Mesenchymal stem cell (in vitro differentiated cells and primary cell): ENCODE measurements at regions not wholly inside any gene's neighbourhood (a gene's known extent, or its start where the extent isn't known, plus 50 kb on each side); places are given as distances from the start of the nearest gene placed in this dataset.

Source experiments
- DNase-seq: peaks from one replicate; pipeline ENCODE4 v3.0.0-alpha.2; 2013
- H2AFZ ChIP-seq: one replicate; pipeline ENCODE4 v1.6.1; 2013; ENCODE audit warnings: low read depth, mild to moderate bottlenecking, control low read depth, inconsistent platforms, low read length, moderate library complexity
- H2AK5ac ChIP-seq: 2 replicates; pipeline ENCODE4 v1.6.1; 2013; ENCODE audit warnings: low read length, moderate library complexity, mild to moderate bottlenecking, inconsistent platforms; ENCODE audit not compliant: severe bottlenecking
- H2BK120ac ChIP-seq: one replicate; pipeline ENCODE4 v1.6.1; 2013; ENCODE audit warnings: low read depth, mild to moderate bottlenecking, inconsistent platforms, low read length, moderate library complexity
- H2BK12ac ChIP-seq, 2 experiments: one replicate each; pipeline ENCODE4 v1.6.1; 2013; ENCODE audit warnings: inconsistent platforms in 2 of 2, low read length in 2 of 2, mild to moderate bottlenecking in 2 of 2, moderate library complexity in 2 of 2, control low read depth in 1 of 2
- H2BK15ac ChIP-seq: one replicate; pipeline ENCODE4 v1.6.1; 2013; ENCODE audit warnings: mild to moderate bottlenecking, low read depth, inconsistent platforms; ENCODE audit not compliant: poor library complexity, severe bottlenecking
- H2BK5ac ChIP-seq: 2 replicates; pipeline ENCODE4 v1.6.1; 2013; ENCODE audit warnings: low read depth, mild to moderate bottlenecking, low read length, control low read depth, inconsistent platforms; ENCODE audit not compliant: poor library complexity, severe bottlenecking
- H3K14ac ChIP-seq, 2 experiments: one replicate each; pipeline ENCODE4 v1.6.1; 2013; ENCODE audit warnings: inconsistent platforms in 2 of 2, low read length in 2 of 2, control low read depth in 1 of 2, mild to moderate bottlenecking in 1 of 2, moderate library complexity in 1 of 2
- H3K18ac ChIP-seq, 2 experiments: one replicate each; pipeline ENCODE4 v1.6.1; 2013; ENCODE audit warnings: inconsistent platforms in 2 of 2, low read length in 2 of 2, control low read depth in 1 of 2, low read depth in 1 of 2, mild to moderate bottlenecking in 1 of 2
- H3K23ac ChIP-seq, 2 experiments: one replicate each; pipeline ENCODE4 v1.6.1; 2013; ENCODE audit warnings: inconsistent platforms in 2 of 2, low read length in 2 of 2, mild to moderate bottlenecking in 2 of 2, moderate library complexity in 2 of 2, control low read depth in 1 of 2
- H3K27ac ChIP-seq: 2 replicates; pipeline ENCODE4 v1.5.1; 2013; ENCODE audit warnings: mild to moderate bottlenecking, moderate library complexity, low read length, control low read depth, inconsistent platforms; ENCODE audit not compliant: poor library complexity, severe bottlenecking
- H3K27me3 ChIP-seq, 2 experiments: 2 replicates each; pipeline versions ENCODE4 v1.6.1 to v1.7.0; 2013; ENCODE audit warnings: low read length in 2 of 2, mild to moderate bottlenecking in 2 of 2, moderate library complexity in 2 of 2, control low read depth in 1 of 2, inconsistent platforms in 1 of 2; ENCODE audit not compliant: control insufficient read depth in 1 of 2, insufficient read depth in 1 of 2
- H3K36me3 ChIP-seq, 2 experiments: 2 replicates each; pipeline versions ENCODE4 v1.6.1 to v1.7.0; 2013; ENCODE audit warnings: low read length in 2 of 2, control low read depth in 1 of 2, inconsistent platforms in 1 of 2, low read depth in 1 of 2, mild to moderate bottlenecking in 1 of 2; ENCODE audit not compliant: insufficient read depth in 2 of 2, control insufficient read depth in 1 of 2
- H3K4ac ChIP-seq, 2 experiments: one replicate each; pipeline ENCODE4 v1.6.1; 2013; ENCODE audit warnings: inconsistent platforms in 2 of 2, low read length in 2 of 2, mild to moderate bottlenecking in 2 of 2, moderate library complexity in 2 of 2, control low read depth in 1 of 2, low read depth in 1 of 2
- H3K4me1 ChIP-seq: 2 replicates; pipeline ENCODE4 v1.6.1; 2013; ENCODE audit warnings: low read depth, low read length, control low read depth; ENCODE audit not compliant: control insufficient read depth, insufficient read depth
- H3K4me2 ChIP-seq: 2 replicates; pipeline ENCODE4 v1.6.1; 2013; ENCODE audit warnings: low read length, mild to moderate bottlenecking, inconsistent platforms; ENCODE audit not compliant: poor library complexity, severe bottlenecking
- H3K4me3 ChIP-seq, 2 experiments: 2 replicates each; pipeline versions ENCODE4 v1.5.1 to v1.7.0; 2013; ENCODE audit warnings: low read length in 2 of 2, mild to moderate bottlenecking in 2 of 2, control low read depth in 1 of 2, low read depth in 1 of 2; ENCODE audit not compliant: insufficient read depth in 1 of 2
- H3K79me1 ChIP-seq: replicated peaks from 2 replicates; pipeline ENCODE4 v1.6.1; 2013; ENCODE audit warnings: mild to moderate bottlenecking, control low read depth, low read length, inconsistent platforms; ENCODE audit not compliant: poor library complexity, severe bottlenecking
- H3K9ac ChIP-seq: 2 replicates; pipeline ENCODE4 v1.7.0; 2013; ENCODE audit warnings: mild to moderate bottlenecking, low read length, moderate library complexity
- H3K9me3 ChIP-seq: 2 replicates; pipeline ENCODE4 v1.7.0; 2013; ENCODE audit warnings: mild to moderate bottlenecking, low read length; ENCODE audit not compliant: control insufficient read depth
- H4K8ac ChIP-seq: one replicate; pipeline ENCODE4 v1.6.1; 2013; ENCODE audit warnings: inconsistent platforms, mild to moderate bottlenecking, low read length, moderate library complexity
- H4K91ac ChIP-seq: one replicate; pipeline ENCODE4 v1.6.1; 2013; ENCODE audit warnings: mild to moderate bottlenecking, low read length, inconsistent platforms
- WGBS: methylation state at CpG from one replicate; pipeline ENCODE4 v1.1.7; 2013; ENCODE audit warnings: mixed read lengths; 5-methylcytosine and 5-hydroxymethylcytosine counted together

- peaks cover 0 to 20% of the 10 kb centered on the region in 2 experiments for H3K27me3 ChIP-seq
- no peaks in the 10 kb centered on the region for H3K36me3 ChIP-seq
- H3K9me3 ChIP-seq = no peaks in the 10 kb centered on the region
- H3K18ac ChIP-seq = no peak overlapping the region
- no peak overlapping the region for H3K14ac ChIP-seq
- H3K79me1 ChIP-seq = no peaks in the 10 kb centered on the region
- H3K4me2 ChIP-seq = no peak overlapping the region
- no peak overlapping the region for H3K9ac ChIP-seq
- no peak overlapping the region for H4K8ac ChIP-seq
- no peak overlapping the region for H2AFZ ChIP-seq
- no peak overlapping the region for H2BK120ac ChIP-seq
- peak overlapping the region; percentile 12 for H4K91ac ChIP-seq
- no peak for DNase-seq
- H3K4me1 ChIP-seq = no peaks in the 10 kb centered on the region
- H2BK5ac ChIP-seq = no peak overlapping the region
- no peak overlapping the region for H3K4me3 ChIP-seq
- no peak overlapping the region for H2BK15ac ChIP-seq
- H3K4ac ChIP-seq = no peak overlapping the region
- 80% methylated on average over 9 of the region's 9 CpGs for WGBS
- H2BK12ac ChIP-seq = no peak overlapping the region
- no peak overlapping the region for H3K27ac ChIP-seq
- H3K23ac ChIP-seq = no peak overlapping the region
- H2AK5ac ChIP-seq = no peak overlapping the region
Observed at GRCh38 chr12:131458048-131458374, 252.9 kb upstream of the SFSWAP start.

GRCh38 chr12:131458931-131459772 is 251.7 kb upstream of the SFSWAP start:
- no peak for DNase-seq
- Histone ChIP-seq H3K9me3 (no peaks in the 10 kb centered on the region), H3K4me1 (no peaks in the 10 kb centered on the region), H2AK5ac (no peak overlapping the region), H3K9ac (no peak overlapping the region), H3K27me3 (peaks cover 0 to 20% of the 10 kb centered on the region in 2 experiments), H2BK12ac (no peak overlapping the region), H2BK5ac (no peak overlapping the region), H4K8ac (no peak overlapping the region), H2AFZ (no peak overlapping the region), H3K36me3 (no peaks in the 10 kb centered on the region), H2BK15ac (no peak overlapping the region), H3K27ac (no peak overlapping the region), H3K4me2 (no peak overlapping the region), H3K4ac (no peak overlapping the region), H3K79me1 (no peaks in the 10 kb centered on the region), H3K14ac (no peak overlapping the region), H3K23ac (no peak overlapping the region), H3K4me3 (no peak overlapping the region), H2BK120ac (no peak overlapping the region), H4K91ac (no peak overlapping the region), H3K18ac (no peak overlapping the region)
- WGBS = 85% methylated on average over 31 of the region's 31 CpGs

GRCh38 chr12:131459773-131460365 is 251.0 kb upstream of the SFSWAP start:
- H3K23ac ChIP-seq = no peak overlapping the region
- 86% methylated on average over 17 of the region's 21 CpGs for WGBS
- no peak overlapping the region for H3K4ac ChIP-seq
- H3K9me3 ChIP-seq = no peaks in the 10 kb centered on the region
- H3K27ac ChIP-seq = no peak overlapping the region
- no peak overlapping the region for H2BK12ac ChIP-seq
- no peak overlapping the region for H2AFZ ChIP-seq
- DNase-seq = no peak
- no peaks in the 10 kb centered on the region for H3K4me1 ChIP-seq
- H3K4me2 ChIP-seq = no peak overlapping the region
- H2AK5ac ChIP-seq = no peak overlapping the region
- H2BK15ac ChIP-seq = no peak overlapping the region
- no peak overlapping the region for H3K14ac ChIP-seq
- H3K18ac ChIP-seq = no peak overlapping the region
- no peak overlapping the region for H4K8ac ChIP-seq
- no peaks in the 10 kb centered on the region for H3K36me3 ChIP-seq
- peaks cover 0 to 20% of the 10 kb centered on the region in 2 experiments for H3K27me3 ChIP-seq
- no peak overlapping the region for H3K4me3 ChIP-seq
- H2BK120ac ChIP-seq = no peak overlapping the region
- H3K9ac ChIP-seq = no peak overlapping the region
- no peaks in the 10 kb centered on the region for H3K79me1 ChIP-seq
- no peak overlapping the region for H2BK5ac ChIP-seq
- no peak overlapping the region for H4K91ac ChIP-seq

DNA sequence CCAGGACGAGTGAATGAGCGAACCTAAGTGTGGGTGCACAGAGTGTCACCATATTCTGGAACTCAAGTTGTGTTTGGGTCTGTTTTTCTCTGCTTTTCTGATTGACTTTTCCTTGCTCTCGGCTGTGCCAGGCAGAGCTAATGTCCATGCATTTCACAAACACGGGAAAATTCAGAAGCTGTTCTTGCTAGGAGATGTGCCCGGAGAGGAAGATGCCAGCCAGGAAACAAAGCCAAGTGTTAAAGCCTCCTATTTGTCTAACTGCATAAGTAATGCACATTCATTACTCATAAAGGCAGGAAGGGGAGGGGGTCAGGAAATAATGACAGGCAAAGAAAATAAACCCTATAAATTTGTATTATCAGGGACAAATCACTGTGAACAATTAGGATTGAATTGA is 250.4 kb upstream of the SFSWAP start:
- Histone ChIP-seq H3K4ac (no peak overlapping the region), H3K9me3 (no peaks in the 10 kb centered on the region), H4K8ac (no peak overlapping the region), H2AFZ (no peak overlapping the region), H3K23ac (no peak overlapping the region), H3K18ac (no peak overlapping the region), H3K4me3 (no peak overlapping the region), H3K9ac (no peak overlapping the region), H2BK5ac (no peak overlapping the region), H3K14ac (no peak overlapping the region), H2AK5ac (no peak overlapping the region), H4K91ac (no peak overlapping the region), H3K27ac (no peak overlapping the region), H2BK12ac (no peak overlapping the region), H2BK15ac (no peak overlapping the region), H3K4me1 (no peaks in the 10 kb centered on the region), H3K79me1 (no peaks in the 10 kb centered on the region), H3K4me2 (no peak overlapping the region), H2BK120ac (no peak overlapping the region), H3K36me3 (no peaks in the 10 kb centered on the region), H3K27me3 (peaks cover 0 to 20% of the 10 kb centered on the region in 2 experiments)
- WGBS = 80% methylated on average over 5 of the region's 5 CpGs
- DNase-seq = no peak
